GM18511 (cell line): ENCODE measurements at regions not wholly inside any gene's neighbourhood (a gene's known extent, or its start where the extent isn't known, plus 50 kb on each side); places are given as distances from the start of the nearest gene placed in this dataset.
"Not testable (repeated sequence)": the region's sequence is repeated elsewhere in the genome, so short reads cannot be mapped to it uniquely, and the experiment has no call there.

Experiments used
- ATAC-seq: cut with Tn5 transposase; IDR thresholded peaks from one replicate; pipeline ENCODE4 v1.9.1; 2021; ENCODE audit warnings: mild to moderate bottlenecking, moderate library complexity; ENCODE audit not compliant: unreplicated experiment

DNA sequence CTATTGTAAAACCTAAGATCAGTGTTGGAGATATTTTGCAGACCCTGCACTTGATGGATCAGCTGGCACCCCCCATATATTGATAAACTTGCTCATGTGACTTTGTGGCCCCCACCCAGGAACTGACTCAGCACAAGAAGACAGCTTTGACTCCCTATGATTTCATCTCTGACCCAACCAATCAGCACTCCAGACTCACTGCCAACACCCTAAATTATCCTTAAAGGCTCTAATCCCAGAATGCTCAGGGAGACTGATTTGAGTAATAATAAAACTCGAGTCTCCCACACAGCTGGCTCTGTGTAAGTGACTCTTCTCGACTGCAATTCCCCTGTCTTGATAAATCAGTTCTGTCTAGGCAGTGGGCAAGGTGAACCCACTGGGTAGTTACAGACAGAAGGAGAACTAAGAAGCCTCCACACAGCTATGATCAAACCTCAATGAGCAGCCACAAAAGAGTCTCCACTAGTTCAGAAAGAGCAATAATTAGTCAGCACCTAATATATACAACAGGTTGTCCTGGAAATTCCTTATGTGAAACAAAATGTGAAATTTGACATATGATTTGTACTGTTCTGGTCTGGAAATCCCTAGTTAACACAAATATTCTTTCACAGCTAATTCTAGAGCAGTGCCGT lies 52.2 kb downstream of the ACTL7B start:
- no peak for ATAC-seq

DNA sequence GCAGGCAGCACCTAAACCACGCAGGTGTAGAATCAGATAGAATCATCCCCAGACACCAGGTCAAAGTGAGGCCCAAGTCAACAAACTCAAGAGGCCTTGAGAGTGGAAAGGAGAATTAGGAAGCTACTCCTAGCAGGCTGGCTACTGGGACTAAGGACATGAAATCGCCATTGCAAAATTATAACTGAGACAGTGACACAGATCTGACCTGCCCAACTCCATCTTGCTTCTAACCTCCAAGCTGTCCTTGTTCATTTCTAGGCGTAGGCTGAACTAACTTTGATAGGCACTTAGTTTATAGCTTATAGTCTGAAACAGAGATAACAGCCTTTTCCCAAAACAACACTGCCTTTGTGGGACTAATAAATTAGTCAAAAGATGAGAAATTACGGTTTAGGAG lies 52.8 kb downstream of the ACTL7B start:
- no peak for ATAC-seq

DNA sequence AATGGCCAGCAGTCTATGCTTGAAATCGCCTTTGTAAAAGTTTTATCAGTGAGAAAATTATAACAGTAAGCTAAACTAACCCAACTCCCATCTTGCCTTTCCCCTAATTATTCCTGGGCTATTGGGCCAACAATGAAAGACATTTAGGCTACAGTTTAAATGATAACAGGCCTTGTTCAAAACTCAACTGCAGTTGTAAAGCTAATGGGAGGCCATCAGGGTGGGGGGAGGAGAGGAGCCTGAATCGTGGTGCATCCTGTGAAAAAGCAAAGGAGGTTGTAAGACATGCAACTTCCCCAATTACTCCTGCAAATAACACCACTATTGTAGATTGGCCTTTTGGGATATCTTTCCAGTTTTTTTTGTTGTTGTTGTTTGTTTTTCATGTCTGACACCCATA lies 53.8 kb downstream of the ACTL7B start:
- ATAC-seq: no peak

DNA sequence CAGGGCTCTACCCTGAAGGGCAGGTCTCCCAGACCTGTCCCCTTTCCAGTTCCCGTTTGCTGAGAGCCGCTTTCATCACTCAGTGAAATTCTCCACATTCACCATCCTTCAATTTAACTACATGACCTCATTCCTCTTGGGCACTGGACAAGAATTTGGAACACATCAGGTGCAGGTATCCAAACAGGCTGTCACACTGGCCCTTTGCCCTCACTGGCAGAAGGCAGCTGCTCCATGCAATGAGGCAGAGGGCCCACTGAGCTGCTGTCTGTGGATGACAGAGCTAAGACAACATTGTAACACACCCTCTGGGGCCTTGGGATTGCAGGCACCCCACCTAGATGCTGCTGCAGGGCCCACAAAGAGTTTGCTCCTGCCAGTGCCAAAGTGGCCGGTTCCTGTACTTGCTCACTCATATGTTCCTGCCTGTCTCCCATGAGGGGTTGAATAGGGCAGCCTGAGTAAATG lies 55.1 kb downstream of the ACTL7B start:
- ATAC-seq: no peak

DNA sequence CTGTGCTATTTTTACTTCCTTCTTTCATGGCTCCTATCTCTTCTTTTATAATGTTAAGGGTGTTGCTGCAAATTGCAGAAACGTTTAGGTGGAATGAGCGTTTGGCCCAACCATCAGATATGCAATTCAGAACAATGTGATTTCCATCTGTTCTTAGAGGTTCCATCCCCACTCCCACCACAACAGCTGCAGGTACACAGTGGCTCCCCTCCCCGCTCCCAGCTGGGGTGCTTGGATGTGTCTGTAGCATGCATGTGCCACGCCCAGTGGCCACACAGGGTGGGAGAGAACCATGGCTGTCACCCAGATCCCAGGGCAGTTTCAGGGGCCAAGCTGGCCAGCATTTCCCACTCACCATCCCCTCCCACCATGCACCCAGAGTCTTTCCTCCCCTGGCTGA lies 62.2 kb downstream of the ACTL7B start:
- no peak for ATAC-seq

GRCh38 chr9:108789742-108790141 lies 66.0 kb downstream of the ACTL7B start:
- no peak for ATAC-seq

DNA sequence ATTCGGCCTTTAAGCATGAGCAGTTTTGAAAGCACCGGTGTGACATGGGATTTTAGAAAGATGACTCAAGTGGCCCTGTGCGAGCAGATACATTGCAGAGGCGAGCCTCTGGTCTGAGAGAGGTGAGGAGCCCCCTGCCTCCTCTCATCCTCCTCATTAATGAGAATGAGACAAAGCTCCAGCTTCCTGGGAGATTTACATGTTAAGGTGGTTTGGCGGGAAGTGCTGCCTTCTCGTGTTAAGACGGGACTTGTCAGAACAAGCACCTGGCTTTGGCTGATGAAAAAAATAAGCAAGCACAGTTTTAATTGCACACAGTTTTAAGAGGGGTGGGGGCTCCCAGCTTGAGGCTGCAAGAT lies 68.1 kb downstream of the ACTL7B start:
- no peak for ATAC-seq

DNA sequence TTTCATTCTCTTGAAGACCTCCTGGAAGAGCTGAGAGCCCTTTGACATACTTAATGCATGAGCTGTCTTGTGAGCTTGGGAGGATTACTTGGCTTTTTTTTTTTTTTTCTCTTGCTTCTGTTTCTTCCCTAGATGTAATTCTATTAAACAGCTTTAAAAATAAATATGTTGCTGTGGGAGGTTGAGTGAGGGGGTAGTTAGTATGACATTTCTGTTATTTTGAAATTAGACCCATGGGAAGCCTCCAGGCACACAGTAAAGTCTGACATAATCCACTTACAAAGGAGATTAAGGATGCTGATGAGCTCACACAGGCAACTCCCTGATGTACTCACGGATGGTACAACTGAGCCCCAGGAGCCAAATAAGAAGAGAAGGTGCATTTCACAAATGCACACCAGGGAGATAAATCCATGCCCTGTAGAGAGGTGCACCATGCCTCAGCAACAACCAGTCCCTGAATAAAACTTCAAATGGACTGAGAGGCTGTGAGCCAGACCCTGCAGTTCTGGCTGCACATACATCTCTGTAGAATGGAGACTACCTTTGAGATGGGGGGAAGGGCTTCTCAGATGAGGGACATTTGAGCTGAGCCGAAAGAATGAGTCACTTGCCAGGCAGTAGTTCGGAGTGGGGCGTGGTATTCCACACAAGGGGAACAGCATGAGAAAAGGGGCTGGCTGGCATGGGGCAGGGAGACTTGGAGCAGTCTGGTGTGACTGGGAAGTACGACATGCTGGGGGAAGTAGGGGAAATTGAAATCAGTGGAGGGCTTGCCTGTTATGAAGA lies 68.7 kb downstream of the ACTL7B start:
- no peak for ATAC-seq

DNA sequence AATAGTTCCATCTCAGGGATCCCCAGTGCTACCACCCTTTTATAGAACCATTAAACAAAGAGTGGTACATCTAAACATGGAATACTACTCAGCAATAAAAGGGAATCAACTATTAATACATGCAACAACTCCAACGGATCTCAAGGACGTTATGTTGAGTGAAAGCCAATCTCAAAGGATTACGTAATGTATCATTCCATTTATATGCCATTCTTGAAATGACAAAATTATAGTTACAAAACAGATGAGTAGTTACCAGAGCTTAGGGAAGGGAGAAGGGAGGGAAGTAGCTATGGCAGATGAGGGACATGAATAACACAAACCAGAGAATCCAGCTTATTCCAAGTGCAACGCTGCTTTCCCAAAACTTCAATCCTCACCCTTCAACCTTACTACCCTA lies 69.5 kb downstream of the ACTL7B start:
- ATAC-seq: no peak

GRCh38 chr9:108784998-108785397 lies 70.8 kb downstream of the ACTL7B start:
- no peak for ATAC-seq

DNA sequence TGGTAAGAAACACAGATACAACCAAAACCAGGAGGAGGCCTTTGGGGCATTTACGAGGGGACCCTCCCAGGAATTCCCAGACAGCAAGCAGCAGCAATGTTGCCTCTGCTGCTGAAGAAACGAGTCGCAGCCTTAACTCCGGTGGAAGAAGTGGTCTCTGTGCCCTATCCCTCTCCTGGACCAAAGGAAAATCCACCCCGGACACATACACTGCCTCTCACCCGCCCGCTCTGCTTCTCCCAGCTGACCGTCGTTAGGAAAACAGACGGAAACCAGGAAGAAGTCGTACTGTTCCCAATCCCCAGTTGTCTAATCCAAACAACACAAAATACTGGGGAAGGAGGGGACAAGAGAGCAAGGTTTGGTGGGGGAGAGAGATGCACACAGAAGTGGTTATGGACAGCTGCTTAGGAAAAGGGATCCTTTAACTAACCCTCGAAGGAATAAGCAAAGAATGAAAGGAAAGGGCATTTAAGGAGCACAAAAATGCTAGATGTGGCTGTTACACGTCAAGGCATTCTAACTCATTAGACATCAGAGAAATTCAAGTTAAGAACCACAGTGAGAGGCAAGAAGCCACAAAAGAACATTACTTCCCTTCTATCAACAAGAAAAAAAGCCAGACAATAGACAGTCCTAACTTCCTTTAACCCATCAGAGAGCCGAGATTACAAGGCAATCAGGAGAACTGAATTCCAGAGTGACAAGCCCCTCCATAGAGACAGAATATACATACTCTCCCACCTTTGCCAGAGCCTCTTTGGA lies 71.9 kb downstream of the ACTL7B start:
- no peak for ATAC-seq

DNA sequence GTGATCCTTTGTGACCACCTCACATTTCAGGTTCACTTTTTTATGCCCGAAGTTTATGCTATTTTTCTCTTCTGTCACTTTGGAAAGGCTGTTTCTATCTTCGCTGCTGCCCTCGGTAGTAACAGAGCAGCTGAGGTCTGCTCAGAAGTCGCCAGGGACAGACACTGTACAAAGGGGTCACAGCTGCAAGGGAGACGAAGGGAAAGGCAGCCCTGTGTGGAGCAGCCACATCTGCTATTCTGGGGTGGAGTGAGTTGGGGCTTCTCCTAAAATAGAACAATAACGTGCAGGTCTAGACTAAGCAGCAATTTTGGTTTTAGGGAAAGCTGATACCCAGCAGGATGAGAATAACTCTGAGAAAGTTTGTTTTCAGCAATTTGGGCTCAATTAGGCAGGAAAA lies 72.5 kb downstream of the ACTL7B start:
- no peak for ATAC-seq

- no peak for ATAC-seq
These were observed 74.6 kb downstream of the ACTL7B start for GRCh38 chr9:108780942-108781734.

DNA sequence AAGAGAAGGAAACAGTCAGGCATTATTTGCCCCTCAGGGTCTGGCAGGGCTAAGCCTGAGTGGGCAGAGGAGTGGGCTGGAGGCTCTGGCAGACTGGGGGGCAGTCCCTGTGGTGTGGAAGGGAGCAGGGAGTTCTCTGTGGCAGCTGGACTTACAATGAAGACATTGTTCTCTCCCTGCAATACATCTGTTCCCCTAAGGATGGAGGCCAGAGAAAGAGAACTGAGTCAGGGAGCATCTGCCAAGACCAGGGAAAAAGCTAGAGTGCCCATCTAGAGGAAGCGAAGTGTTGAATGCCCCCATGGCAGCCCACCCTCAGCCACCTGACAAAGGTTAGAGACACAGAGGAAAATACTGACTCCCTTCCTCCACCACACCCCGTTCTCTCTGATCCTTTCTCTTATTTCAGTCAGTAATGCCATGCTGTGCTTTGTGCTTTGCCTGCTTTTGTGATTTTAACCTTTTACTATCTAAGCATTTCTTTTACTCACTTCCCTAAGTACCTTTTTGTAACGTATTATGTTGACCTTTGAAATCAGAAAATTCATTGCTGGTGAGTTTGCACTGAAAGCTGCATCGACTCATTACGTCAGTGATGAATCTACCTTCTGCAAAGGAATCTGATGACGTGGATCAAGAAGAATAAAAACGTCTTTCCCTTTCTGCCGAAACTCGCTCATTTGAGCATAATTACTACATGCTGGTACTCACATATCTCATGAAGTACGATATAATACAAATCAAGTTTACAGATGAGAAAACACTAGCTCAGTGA lies 76.0 kb downstream of the ACTL7B start:
- ATAC-seq: no peak

- no peak for ATAC-seq
These were observed 78.7 kb downstream of the ACTL7B start for GRCh38 chr9:108776920-108777639.

DNA sequence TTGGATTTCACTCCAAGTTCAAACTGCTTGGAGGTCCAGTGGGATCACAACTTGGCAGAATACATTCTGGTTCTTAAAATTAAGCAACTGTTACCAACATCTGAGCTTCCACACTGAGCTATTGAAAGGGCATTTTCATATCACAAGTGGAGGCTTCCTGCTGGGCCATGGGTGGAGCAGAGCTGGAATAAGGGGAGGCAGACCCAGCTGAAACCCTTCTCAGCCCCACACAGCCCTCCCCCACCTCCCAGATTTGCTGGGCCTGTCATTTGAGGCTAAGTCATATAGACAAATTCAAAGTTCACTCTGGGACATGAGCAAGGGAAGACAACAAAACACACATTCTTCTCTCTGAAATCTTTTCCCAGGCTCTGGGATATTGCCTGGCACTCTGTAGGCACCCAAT lies 79.9 kb downstream of the ACTL7B start:
- no peak for ATAC-seq

DNA sequence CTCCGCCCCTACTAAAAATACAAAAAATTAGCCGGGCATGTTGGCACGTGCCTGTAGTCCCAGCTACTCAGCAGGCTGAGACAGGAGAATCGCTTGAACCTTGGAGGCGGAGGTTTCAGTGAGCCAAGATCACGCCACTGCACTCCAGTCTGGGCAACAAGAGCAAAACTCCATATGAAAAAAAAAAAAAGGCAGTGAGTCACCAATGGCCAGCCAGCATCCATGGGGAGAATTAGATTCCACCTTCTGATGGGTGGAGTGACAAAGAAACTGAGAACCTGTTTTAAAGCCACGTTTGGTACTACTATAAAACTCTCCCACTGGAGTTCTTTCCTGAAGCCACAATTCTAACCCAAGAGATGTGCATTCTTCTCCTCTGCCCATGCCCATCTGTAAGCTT lies 81.7 kb downstream of the ACTL7B start:
- not testable (repeated sequence) for ATAC-seq

GRCh38 chr9:108772301-108772894 lies 83.4 kb downstream of the ACTL7B start:
- no peak for ATAC-seq

- ATAC-seq: no peak
These were observed 87.0 kb downstream of the ACTL7B start for GRCh38 chr9:108768744-108769143.
